NCI-H187 treated with DMSO at 0.1 percent for 48 hours (cell line): ENCODE measurements at regions not wholly inside any gene's neighbourhood (a gene's known extent, or its start where the extent isn't known, plus 50 kb on each side); places are given as distances from the start of the nearest gene placed in this dataset.
"Not testable (repeated sequence)": the region's sequence is repeated elsewhere in the genome, so short reads cannot be mapped to it uniquely, and the experiment has no call there.

Experiments used
- DNase-seq: peaks from one replicate; lab custom pipeline; 2025; lab: John Stamatoyannopoulos, UW

- not testable (repeated sequence) for DNase-seq
These were observed 223.1 kb upstream of the SHH start for GRCh38 chr7:156035387-156035786.

DNA sequence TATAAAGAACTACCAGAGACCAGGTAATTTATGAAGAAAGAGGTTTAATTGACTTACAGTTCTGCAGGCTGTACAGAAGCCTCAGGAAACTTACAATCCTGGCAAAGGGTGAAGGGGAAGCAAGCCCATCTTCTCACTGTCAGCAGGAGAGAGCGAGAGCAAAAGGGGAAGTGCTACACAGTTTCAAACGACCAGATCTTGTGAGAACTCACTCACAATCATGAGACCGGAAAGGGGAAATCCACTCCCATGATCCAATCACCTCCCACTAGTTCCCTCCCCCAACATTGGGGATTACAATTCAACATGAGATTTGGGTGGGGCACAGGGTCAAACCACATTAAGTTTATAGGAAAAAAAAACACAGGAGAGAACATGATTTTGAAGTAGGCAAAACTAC is 222.1 kb upstream of the SHH start:
- no peak for DNase-seq

DNA sequence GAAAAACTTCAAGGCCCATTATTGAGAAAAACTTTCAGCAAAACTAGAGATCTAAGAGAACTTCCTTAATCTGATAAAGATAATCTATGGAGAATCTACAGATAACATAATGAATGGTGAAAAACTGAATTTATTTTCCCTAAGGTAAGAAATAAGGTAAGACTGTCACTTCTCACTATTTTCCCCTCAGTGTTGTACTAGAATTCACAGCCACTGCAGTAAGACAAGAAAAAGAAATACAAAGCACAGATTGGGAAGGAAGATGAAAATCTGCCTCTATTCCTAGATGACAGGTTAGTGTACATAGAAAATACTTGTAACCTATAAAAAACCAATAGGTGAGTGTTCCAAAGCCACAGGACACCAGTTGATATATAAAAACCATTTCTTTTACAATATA is 220.7 kb upstream of the SHH start:
- no peak for DNase-seq

DNA sequence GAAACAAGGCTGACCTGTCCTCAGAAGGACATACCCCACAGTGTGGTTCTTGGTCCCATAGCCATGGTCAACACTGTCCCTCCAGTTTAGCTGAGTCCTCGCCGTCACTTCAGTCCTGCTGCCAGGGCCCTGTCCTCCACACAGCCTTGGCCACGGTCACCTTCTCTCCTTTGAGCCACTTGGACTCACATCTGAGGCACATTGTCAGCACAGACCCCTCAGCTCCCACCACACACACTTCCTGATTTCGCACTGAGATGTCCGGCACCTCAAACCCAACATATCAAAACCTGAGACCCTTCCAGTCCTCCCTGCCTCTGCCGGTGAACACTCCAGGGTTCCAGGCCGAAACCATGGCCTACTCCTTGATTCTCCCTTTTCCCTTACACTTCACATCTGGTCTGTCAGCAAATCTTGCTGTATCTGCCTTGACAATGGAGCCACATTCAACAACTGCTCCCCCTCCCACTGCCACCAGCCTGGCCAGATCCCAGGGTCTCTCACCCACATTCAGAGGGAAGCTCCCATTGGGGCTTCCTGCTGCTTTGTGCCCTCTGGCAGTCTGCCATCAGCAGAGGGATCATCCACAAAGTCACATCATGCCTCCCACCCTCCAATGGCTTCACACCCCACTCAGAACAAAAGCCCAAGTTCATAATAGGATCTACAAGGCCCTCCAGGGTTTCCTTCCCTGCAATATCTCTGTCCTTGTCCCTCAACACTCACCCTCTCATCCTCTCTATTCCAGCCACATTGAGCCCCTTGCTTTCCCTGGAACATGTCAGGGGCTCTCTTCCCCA is 219.6 kb upstream of the SHH start:
- DNase-seq, result no peak

DNA sequence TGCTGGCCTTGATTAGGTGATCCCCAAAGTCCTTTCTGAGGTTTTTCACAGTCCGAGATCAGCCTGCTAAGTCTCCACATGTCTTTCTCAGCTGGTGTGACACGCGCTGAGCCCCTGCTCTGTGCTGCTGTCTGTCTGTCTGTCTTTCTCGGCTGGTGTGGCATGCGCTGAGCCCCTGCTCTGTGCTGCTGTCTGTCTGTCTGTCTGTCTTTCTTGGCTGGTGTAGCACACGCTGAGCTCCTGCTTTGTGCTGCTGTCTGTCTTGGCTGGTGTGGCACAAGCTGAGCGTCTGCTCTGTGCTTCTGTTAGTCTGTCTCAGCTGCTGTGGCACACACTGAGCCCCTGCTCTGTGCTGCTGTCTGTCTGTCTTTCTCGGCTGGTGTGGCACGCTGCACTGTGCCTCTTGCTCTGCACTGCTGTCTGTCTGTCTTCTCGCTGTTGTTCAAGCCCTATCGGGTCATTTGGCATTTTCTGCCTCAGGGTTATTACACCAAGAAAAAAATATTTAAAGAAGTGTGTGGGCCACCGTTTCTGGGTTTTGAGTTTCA is 217.3 kb upstream of the SHH start:
- DNase-seq, result no peak

- DNase-seq, result no peak
These were observed 216.3 kb upstream of the SHH start for GRCh38 chr7:156028521-156028920.

GRCh38 chr7:156027821-156028220 is 215.6 kb upstream of the SHH start:
- DNase-seq, result no peak

- DNase-seq, result no peak
These were observed 214.3 kb upstream of the SHH start for GRCh38 chr7:156026603-156027002.

DNA sequence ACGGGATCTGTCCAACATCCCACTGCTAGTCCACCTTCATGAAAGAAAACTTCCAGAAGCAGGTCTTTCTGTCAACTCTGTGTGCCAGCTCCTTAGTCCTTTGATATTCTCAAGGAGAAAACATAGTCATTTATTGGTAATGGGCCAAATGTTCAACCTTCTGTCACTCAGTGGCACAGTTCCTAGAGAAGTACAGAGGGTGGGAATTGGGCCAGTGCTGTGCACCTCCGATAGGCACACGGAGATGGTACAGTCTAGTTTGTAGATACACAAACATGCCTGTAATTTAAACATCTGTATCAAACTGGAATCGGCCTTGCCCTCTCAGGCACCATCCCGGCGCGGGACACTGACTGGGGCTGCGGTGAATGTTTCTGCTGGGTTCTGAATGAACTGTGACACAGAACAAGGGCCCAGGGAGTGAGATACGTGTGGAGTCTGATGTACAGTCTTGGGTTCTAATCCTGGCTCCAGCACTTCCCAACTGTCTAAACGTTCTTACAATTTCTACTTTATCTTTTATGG is 213.9 kb upstream of the SHH start:
- no peak for DNase-seq

GRCh38 chr7:156025675-156026074 is 213.4 kb upstream of the SHH start:
- no peak for DNase-seq

- DNase-seq, result no peak
These were observed 211.9 kb upstream of the SHH start for GRCh38 chr7:156024201-156024600.

- DNase-seq, result no peak
These were observed 210.5 kb upstream of the SHH start for GRCh38 chr7:156022483-156023459.

DNA sequence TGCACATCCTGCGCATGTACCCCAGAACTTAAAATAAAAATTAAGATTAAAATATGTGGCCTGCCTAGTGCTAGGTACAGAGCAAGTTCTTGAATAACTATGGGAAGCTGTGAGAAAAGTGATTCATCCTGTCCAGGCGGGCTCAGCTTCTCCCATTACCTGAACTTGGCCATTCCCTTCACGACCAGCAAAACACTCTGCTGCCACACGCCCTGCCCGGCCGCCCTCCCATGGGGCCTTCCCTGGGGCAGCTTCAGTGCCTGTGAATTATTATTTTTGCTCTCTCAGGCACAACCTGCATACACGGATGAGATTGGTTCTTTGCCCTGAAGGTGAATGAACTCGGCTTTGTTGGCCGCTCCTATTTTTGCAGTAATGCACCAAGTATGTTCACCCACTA is 209.2 kb upstream of the SHH start:
- no peak for DNase-seq

DNA sequence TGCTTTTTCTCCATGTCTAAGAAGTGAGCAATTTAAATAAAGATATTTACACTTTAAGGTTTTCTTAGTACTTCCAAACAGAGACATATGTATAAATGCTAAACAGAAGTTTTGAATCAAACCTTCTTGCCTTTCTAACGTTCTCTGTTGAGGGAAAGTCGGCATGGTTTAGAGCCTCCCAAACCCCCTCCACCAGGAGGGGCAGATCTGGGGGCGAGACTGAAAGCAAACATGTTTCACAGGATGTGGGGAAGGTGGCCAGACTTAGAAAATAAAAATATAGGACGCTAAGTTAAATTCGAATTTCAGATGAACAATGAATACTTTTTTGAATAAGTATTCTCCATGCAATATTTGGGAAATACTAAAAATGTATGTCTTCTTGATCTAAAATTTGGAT is 208.3 kb upstream of the SHH start:
- no peak for DNase-seq

DNA sequence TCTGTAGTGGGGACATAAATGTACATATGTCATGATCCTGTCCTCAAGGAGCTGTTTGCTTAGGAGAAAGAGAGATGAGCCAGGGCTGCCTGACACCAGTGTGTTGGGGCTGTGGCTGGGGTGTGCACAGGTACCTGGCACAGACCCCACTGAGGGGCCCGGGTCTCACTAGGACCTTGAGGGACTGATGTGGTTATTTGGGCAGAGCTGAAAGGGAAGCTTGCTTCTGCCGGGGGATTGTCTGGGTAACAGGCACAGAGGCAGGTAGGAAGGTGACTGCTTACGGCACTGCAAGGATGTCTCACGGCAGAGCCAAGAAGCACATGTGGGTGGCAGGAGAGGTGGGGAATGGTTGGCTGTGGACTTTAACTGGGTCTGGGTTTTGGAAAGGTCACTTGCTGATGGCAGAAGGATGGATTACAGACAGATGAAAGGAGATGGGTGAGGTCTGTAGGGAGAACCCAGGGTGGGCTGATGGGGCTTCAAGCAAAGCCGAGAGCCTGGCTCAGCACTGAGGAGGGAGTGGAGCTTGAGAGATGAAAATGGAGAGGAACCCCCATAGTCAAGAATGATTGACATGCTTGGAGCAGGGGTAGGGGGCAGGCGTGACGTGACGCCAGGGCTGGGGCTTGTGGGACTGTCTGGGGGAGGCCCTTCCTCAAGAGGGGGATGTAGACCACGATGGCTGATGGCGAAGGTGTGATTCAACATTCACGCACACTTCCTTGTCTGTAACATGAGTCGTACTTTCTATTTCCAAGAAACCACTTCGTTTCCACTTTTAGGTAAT is 207.7 kb upstream of the SHH start:
- DNase-seq, result no peak

GRCh38 chr7:156019308-156019707 is 207.0 kb upstream of the SHH start:
- DNase-seq, result no peak

- no peak for DNase-seq
These were observed 205.8 kb upstream of the SHH start for GRCh38 chr7:156017916-156018700.

DNA sequence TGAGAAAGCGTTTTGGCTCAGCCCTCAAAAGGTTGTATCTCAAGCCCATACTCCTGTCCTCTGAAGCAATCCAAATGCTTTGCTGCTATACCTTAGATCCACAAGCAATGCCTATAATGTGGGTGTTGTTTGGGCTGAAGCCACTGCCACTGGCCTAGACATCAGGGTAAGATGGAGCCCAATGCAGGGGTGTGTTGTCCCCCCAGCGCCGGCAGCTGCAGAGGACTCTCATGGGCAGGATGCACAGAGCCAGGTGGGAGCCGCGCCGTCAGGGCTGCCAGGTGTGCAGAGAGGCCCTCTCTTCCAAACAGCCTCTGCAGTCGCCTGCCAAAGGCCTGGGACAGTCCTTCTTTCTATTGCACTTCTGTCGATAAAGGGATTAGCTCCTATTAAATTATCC is 205.2 kb upstream of the SHH start:
- DNase-seq, result no peak

DNA sequence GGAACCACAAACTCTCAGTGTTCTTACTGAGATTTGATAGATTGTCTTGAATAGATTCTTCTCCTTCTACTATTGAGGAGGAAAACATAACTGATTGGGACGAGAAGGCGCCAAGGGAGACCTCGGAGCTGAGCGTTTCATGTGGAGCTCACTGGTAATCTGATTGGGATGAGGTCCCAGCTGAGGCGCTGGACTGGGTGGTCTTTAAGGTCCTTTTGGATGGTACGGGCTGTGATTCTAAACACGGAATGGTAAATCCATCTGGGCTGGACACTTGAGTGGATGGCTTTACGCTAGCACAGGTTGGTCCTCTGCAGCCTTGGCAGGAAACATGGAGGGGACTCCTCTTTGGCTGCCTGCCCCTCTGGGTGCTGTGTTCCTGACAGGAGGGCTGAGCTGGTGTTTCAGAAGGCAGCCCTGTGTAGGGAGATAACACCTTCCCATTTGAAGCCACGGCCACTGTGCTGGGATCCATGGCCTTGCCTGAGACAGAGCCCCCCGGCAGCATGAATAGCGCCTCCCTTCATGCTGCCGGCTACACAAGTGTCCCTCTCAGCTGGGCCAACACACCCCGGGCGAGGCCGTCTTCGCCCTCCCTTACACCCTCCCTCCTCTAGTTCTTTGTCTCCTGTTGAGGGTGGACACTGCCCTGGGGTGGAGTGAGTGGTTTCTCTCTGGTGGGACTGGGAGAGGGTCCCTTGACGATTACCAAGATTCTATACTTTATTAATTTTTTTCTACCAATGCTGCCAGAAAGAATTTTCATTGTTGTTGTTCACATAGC is 203.2 kb upstream of the SHH start:
- no peak for DNase-seq

DNA sequence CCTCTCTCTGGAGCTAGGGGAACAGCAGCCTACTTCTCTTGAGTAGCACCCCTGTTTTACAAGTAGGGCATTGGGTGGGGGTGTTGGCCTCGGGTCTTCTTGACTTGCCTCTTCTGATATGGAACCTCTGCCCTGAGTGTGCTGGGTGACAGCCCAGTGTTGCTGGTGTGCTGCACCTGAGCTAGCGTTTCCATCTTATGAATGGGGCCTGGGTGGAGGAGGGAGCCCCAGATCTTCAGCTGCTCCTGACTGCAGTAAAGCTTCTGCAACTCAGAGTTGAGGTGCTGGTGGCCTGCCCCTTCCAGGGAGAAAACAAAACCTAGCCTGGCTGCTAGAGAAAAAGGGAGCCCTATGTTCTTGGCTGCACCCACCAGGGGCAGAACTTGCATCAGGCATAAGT is 202.5 kb upstream of the SHH start:
- no peak for DNase-seq
